ENCODE measurements at regions not wholly inside any gene's neighbourhood (a gene's known extent, or its start where the extent isn't known, plus 50 kb on each side); places are given as distances from the start of the nearest gene placed in this dataset.
"Not testable (repeated sequence)": the region's sequence is repeated elsewhere in the genome, so short reads cannot be mapped to it uniquely, and the experiment has no call there.

DNA sequence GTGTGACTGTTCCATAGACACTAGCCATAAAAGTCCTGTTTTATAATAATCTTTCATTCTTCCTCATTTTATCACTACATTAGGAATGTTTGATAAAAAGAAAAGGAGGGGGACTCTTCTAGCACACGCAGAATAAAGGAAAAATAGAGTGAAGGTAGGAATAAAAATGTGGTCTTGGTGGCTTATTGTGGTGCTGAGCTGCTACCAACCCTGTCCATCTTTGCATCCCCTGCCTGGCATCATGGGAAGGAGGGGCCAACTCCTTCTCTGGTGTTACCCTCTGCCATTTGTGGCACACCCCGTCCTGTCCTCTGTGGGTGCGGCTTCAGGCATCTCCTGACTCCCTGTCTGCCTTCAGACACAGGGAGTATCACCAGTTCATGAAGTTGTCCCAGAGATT, 104.9 kb upstream of the ZNF536 start:
- intact Hi-C loops (cut with micrococcal nuclease), result no loop called here

DNA sequence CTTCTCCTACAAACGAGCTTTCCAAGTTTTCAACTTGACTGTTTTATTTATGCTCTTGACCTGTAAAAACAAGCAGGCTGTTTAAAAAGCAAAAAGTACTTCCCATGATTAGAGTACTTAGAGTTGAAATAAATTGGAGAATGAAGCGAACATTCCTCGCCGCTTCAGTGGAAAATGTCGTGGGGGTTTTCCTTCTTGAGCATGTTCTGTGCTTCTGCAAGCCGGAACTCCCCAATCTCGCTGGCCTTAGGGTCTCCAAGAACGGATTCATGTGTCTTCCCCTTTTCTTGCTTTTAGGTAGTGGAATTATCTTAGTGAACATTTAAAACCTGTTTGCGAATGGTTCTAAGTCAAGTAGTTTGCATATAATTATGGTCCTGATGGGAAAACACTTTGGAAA, 103.6 kb upstream of the ZNF536 start:
- intact Hi-C loops (cut with micrococcal nuclease), result no loop called here

DNA sequence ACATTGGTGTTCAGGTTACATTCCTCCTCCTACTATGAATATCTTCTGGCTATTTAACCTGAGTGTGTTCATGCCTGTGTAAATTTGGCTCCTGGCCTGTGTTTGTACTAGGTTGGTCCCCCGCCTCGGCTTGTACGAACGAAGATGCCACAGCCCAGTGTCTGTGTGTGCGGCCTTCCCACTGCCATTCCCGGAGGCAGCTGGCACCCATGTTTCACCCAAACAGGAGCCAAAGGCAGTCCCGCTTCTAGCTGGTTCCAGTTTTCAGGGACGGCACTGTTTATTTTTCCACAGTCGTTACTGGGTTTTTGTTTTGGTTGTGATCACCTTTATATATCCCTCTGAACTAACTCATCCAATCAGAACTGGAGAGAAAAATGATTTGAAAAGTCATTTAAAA, 102.5 kb upstream of the ZNF536 start:
- intact Hi-C loops (cut with micrococcal nuclease), result no loop called here

DNA sequence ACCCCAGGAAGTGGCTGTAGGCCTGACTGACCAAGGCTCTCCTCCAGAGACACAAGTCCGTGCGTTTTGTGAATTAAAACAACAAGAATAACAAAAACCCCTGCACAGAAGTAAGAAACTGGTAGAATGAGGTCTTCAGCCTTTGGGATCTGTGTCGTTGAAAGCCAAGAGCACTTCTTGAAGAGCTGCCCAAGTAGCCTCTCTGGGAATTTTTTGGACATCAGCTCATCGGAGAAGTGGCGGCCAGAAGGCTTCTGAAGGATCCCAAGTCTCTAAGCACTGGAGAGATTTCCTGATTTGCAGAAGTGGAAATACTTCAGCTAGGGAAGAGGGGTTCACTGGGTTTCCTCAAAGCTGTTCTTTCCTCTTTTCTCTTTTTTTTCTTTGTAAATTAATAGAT, 100.4 kb upstream of the ZNF536 start:
- intact Hi-C loops (cut with micrococcal nuclease), result no loop called here

DNA sequence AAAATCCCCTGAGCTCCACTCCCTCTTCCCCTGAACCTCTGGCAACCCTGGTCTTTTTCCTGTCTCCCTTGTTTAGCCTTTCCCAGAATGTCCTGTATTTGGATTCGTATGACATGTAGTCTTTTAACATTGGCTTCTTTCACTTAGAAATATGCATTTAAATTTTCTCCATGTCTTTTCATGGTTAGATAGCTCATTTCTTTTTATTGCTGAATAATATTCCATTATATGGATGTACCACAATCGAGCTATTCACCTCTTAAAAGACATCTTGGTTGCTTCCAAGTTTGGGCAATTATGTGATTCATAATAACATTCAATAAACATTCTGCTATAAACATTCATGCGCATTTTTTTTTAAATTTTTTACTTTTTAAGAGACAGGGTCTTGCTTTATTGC, 99.6 kb upstream of the ZNF536 start:
- intact Hi-C loops (cut with micrococcal nuclease), result no loop called here

DNA sequence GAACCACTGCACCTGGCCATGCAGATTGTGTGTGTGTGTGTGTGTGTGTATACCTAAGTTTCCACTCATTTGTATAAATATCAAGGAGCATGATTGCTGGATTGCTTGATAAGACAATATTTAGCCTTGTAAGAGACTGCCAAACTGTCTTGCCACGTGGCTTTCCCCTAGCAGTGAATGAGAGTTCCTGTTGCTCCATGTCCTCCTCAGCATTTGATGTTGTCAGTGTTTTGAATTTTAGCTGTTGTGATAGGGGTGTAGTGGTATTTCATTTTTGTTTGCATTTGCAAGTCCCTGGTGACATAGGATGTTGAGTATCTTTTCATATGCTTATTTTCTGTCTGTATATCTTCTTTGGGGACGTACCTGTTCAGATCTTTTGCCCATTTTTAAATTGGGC, 99.0 kb upstream of the ZNF536 start:
- intact Hi-C loops (cut with micrococcal nuclease), result no loop called here

DNA sequence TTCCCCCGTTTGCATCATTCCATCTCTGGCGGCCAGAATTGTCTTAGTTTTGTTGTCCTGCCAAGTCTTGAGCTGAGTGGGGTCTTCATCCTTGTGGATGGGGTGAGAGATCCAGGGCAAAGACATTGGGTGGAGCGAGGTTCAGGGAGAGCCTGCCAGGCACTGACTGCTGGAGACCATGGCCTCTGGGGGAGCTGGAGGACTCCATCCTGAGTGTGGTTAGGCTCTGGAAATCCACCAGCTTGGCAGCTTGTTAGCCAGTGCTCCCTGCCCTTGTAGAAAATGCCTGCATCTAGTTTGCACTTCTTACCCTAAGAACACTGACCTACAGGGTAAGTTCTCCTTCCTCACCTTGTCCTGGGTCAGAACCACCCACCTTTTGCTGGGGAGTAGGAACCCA, 97.2 kb upstream of the ZNF536 start:
- intact Hi-C loops (cut with micrococcal nuclease), result no loop called here

DNA sequence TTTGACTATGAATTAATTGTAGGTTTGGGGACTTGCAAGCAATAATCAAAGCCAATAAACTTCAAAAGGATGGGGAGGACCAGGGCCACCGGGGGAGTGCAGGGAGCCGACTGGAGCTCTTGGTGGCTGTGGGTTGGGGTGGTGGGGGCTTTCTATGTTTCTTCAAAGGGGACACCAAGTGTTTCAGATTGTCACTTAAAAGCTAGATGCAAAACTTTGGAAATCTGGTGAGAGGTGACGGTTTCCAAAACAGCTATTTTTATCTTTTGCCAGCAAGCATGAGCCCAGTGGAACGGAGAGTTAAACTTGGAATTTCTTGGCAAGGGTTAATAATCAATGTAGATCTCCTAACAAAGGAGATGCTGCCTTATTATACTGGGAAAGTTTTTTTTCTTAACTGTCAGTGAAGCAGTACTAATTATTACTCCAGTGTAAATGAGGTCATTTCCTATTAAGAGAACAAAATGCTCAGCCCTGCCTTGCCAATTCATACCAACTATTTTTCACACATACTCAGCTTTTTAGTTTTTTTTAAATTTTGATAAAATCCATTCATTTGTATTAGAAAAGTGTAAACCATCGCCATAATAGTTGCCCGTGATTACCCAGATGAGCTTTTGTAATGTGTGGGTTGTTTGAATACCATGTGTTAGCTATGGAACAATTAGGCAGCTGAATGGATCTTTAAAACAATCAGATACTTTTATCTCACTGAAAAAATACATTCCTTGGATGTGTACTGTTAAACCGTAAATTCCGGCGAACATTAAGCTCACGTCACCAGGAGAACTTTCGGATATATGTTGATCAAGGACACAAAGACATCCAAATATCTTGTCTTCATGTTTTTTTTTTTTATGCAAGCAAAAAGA, 95.9 kb upstream of the ZNF536 start:
- intact Hi-C loops (cut with micrococcal nuclease), result no loop called here

DNA sequence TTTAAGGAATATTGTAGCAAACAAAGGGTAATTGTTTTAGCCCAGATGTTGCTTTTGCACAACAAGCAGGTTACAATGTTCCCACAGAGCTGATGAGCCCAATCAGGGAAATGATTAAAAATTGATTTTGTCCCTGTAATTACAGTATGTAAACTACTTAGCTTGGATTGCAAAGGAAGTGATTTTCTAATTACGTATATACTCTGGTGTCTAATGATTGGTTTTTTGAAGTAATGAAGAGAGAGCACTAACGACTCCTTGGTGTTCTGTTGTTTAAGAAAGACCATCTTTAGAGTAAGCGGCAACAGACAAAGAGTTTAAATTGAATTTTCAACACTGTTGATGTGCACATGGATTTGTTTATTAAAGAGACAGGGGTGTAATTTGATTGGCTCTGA, 95.3 kb upstream of the ZNF536 start:
- intact Hi-C loops (cut with micrococcal nuclease), result no loop called here

DNA sequence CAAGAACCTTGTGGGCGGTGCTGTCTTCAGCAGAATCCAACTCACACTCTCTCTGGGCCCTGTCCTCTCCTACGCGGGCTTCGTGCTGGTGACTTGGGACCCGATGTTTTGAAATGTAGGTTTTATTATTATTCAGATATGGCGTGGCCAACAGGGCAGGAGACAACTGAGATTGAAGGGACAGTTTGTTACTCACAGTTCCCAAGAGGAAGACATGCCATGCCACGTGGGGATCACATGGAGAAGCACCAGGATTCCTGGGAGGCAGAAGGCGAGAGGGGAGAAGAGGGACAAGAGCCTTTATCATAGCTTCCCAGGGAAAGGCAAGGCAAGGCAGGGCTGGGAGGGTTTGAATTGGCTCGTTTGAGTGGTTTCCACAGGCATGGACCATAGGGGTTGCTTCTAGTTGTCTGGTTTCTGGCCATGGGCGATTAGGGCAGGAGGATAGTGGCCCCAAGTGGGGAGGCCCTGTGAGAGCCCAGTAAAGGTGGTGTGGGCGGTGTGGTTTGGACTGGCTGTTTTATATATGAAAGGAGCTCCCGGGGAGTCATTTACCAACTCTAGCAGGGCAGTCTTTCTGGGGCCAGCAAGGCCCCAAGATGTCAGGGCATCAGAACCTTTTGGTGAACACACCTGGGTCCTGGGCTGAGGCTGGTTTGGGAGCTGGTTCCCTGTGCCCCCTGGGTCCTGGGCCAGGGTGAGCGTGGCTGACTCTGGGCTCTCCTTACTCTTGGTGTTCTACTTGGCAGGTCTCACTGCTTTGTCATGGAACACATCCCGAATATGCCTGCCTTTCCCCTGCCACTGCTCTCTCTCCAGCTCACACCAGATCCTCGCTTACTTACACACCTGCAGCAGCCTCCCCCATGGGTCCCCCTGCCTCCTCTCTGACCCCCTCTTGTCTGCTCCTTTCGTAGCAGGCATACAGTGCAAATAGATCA, 94.0 kb upstream of the ZNF536 start:
- intact Hi-C loops (cut with micrococcal nuclease), result no loop called here

DNA sequence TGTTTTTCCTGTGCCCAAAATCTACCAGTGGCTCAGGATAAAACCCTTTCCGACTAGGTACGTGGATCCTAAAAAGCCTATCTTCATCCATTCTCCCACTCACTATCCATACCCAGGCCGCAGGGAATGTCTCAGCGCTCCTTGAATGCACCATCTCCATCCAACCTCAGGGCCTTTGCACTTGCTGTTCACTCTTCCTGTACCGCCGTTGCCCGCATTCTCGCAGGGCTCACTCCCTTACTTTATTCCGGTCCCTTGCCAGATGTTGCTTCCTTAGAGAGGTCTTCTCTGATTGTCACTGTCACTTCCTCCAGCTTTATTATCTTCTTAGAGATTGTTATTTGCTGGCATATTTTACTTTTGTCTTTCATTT, 93.3 kb upstream of the ZNF536 start:
- intact Hi-C loops (cut with micrococcal nuclease), result no loop called here

DNA sequence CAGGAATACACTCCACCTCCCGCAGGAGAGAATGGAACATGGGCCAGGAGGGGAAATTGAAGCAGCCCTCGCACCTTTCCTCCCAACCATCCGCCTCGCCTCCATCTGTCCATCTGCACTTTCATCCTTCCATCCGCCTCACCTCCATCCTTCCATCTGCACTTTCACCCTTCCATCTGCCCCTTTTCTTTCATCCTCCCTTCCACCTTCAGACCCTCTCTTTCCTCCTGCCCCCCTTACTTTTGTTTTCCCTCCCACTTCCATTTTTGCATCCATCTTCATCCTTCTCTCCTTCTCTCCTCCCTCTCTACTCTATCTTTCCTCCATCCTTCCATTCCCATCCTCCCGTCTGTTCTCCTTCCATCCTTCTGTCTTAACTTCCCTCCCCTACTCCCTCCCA, 92.2 kb upstream of the ZNF536 start:
- intact Hi-C loops (cut with micrococcal nuclease), result no loop called here

DNA sequence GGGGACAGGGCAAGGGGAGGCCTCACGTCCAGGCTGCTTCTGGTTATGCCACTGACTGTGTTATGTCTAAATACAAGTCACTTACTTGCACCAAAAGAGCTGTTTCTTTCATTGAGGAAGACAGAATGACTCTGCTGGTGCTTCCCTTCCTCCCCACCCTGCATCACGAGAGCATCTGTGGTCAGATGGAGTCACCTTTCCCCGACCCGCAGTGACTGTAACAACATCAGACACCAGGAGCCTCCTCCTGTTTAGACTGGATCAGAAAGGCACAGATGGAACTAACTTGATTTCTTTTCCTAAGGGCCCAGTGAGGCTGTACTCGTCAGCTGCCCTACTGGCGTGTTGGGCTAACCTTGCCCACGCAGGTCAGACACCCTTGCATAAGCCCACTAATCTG, 90.3 kb upstream of the ZNF536 start:
- intact Hi-C loops (cut with micrococcal nuclease), result no loop called here

DNA sequence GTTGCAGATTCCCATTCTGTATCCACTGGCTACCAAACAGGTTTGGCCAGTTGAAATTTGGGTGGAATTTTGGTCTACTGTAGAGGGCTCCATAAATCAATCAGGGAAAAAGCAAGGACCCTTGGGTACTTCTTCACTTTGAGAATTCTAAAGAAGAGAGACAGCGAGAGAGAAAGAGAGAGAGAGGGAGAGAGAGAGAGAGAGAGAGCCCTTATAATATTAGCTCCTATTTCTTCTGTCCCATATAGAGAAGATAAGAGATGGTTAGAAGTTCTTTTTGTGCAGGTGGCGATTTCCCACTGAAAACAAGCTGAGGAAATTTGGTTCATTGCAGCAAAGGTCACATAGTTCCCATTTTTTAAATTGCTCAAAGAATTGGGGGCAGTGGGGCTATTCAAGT, 88.6 kb upstream of the ZNF536 start:
- intact Hi-C loops (cut with micrococcal nuclease), result no loop called here

DNA sequence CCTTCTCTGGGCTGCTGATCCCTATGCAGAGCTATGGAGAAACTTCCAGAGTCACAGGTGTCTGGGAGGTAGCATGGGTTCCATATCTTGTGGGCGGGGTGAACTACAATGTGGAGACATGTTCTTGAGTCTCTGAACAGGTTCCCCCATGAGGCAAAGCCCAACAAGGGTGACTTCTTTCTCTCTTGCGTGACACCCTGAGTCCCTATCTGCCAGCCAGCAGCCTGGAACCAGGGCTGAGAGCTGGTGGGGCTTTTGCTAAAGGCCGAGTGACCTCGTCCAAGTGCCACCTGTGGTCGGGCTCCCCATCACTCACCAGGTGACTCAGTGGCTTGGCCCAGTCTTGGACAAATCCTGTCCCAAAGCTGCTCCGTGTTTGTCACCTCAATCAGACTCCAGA, 88.0 kb upstream of the ZNF536 start:
- intact Hi-C loops (cut with micrococcal nuclease), result no loop called here

DNA sequence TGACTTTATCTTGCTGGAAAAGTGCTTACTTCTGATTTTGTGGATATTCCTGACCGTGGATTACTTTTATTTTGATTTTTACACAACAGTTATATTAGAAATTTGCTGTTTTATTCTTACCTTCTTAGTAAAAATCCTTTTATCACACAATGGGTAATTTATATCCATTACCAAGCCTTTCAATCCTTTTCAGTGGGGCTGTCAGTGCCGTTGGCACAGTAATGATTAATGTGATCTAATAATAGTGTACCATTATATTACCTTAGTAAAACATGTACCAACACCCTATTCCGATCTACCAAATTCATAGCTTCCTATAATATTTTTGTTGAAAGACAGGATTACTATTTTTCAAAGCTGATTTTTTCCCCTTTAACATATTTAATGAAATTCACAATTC, 87.3 kb upstream of the ZNF536 start:
- intact Hi-C loops (cut with micrococcal nuclease), result no loop called here

DNA sequence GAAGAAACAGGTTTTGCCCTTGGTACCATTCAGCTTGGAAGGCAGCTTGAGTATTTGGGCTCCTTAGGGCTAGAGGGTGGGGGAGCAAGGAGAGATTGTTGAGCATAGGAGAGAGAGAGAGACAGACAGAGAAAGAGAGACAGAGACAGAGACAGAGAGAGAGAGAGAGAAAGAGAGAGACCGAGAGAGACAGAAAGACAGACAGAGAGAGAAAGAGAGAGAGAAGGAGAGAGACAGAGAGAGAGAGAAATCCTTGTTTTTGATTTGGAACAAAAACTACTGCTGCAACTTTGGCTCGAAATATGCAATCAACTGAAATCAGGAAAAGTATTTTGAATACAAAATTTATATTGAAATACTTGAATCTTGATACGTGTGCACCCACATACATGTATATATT, 85.8 kb upstream of the ZNF536 start:
- intact Hi-C loops (cut with micrococcal nuclease), result no loop called here

DNA sequence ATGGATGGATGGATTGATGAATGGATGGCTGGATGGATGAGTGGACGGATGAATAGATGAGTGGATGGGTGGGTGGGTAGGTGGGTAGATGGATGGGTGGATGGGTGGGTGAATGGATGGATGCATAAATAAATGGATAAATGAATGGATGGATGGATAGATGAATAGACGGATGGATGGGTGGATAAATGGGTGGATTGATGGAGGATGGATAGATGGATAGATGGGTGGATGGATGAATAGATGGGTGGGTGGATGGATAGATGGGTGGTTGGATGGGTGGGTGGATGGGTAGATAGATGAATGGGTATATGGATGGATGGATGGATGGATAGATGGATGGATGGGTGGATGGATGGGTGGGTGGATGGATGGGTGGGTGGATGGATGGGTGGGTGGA, 84.9 kb upstream of the ZNF536 start:
- intact Hi-C loops (cut with micrococcal nuclease), result no loop called here

DNA sequence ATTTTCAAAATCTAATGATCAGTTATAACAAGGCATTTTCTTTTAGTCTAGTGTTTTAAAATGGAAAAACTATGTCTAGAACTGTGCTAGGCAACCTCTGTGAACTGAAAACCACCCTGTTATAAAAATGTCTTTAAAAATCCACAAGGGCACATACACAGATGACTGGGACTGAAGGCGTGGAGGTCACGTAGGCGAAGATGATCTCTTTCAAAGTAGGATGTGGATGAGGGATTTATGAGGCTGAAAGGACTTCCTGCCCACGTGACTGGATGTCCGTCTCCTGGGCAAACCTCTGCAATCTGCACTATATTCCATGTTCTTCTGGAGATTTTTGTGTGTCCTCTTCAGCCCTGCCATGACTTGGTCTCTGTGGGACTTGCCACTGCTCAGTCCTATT, 84.2 kb upstream of the ZNF536 start:
- intact Hi-C loops (cut with micrococcal nuclease), result no loop called here

DNA sequence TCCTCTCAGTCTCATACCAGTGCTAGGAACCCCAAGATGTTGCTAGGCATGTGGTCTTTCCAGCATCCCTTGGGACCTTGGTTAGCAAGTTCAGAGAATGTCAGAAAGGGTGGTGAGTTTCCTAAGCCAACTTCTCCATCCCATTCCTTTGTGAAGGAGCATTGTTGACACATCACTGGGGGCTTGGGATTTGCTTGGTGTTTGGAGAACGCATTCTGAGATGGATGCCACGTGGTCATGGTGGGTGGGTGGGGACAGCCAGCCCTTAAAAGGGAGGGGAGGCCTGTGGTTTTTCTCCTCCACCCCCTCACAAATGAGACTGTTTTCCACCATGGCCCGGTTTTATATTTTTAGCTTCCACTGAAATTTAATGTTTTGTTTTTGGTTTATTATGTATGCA, 83.3 kb upstream of the ZNF536 start:
- intact Hi-C loops (cut with micrococcal nuclease), result no loop called here

DNA sequence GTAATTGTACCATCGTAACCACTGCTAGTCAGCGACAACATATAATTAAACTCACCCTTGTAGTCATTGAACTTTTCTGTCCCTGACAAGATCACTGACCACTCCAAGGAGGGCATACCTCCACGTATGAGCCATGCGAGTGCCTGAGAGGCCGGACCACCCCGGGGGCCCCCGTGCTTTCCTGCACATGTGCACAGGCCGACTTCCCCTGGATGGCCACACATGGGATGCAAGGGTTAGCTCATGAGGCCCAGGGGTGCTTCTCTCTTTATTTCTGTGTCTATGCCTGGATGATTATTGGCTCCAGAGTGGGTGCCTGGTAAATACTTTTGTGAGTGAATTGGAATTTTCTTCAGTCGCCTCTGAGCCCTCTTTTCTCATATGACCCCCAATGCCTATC, 82.8 kb upstream of the ZNF536 start:
- intact Hi-C loops (cut with micrococcal nuclease), result no loop called here

DNA sequence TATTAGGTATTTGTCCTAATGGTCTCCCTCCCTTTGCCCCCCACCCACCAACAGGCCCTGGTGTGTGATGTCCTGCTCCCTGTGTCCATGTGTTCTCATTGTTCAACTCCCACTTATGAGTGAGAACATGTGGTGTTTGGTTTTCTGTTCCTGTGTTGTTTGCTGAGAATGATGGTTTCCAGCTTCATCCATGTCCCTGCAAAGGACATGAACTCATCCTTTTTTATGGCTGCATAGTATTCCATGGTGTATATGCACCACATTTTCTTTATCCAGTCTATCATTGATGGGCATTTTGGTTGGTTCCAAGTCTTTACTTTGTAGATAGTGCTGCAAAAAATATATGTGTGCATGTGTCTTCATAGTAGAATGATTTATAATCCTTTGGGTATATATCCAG, 81.4 kb upstream of the ZNF536 start:
- intact Hi-C loops (cut with micrococcal nuclease), result not testable (repeated sequence)

All from T-helper 2 cell treated with Interferon-gamma antibody and Interleukin-4, amounts not matched to agents 100 ng/mL and 5 ng/mL, for 36 hours (primary cell).